ENCODE measurements at regions not wholly inside any gene's neighbourhood (a gene's known extent, or its start where the extent isn't known, plus 50 kb on each side); places are given as distances from the start of the nearest gene placed in this dataset.

DNA sequence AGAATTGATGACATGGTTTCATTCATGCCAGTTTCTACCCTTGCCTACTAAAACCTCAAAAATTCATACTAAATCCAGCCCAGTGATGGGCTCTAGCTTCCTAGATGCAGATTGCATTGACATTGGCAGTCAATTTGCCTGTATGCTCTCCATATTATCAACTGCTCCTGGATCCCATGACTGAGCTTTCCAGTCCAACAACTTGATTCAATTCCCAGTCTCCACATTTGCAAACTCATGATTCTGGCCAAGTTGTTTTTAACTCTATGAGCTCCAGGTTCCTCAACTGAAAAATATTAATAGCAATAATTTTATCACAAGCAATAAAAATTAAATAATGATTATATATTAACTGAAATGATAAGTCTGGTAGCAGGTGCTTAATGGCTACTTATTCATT is 51.0 kb upstream of the DSC1 start:
- Mint-ChIP-seq H3K4me3 (ENCODE audit: unreplicated experiment) (no peak overlapping the region), H3K27ac (ENCODE audit: unreplicated experiment) (no peak overlapping the region), H3K36me3 (ENCODE audit: low read depth) (peaks cover 8% of the 10 kb centered on the region), H3K9me3 (ENCODE audit: low read depth) (peaks cover 14% of the 10 kb centered on the region), H3K4me1 (ENCODE audit: low read depth) (peaks cover 16% of the 10 kb centered on the region), H3K27me3 (ENCODE audit: low read depth) (peaks cover 5% of the 10 kb centered on the region)
- TF ChIP-seq, protein P1, sequence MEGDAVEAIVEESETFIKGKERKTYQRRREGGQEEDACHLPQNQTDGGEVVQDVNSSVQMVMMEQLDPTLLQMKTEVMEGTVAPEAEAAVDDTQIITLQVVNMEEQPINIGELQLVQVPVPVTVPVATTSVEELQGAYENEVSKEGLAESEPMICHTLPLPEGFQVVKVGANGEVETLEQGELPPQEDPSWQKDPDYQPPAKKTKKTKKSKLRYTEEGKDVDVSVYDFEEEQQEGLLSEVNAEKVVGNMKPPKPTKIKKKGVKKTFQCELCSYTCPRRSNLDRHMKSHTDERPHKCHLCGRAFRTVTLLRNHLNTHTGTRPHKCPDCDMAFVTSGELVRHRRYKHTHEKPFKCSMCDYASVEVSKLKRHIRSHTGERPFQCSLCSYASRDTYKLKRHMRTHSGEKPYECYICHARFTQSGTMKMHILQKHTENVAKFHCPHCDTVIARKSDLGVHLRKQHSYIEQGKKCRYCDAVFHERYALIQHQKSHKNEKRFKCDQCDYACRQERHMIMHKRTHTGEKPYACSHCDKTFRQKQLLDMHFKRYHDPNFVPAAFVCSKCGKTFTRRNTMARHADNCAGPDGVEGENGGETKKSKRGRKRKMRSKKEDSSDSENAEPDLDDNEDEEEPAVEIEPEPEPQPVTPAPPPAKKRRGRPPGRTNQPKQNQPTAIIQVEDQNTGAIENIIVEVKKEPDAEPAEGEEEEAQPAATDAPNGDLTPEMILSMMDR (IDR thresholded peaks at IDR 0.05), result no peak
- DNase-seq (ENCODE audit: low spot score), result no peak

DNA sequence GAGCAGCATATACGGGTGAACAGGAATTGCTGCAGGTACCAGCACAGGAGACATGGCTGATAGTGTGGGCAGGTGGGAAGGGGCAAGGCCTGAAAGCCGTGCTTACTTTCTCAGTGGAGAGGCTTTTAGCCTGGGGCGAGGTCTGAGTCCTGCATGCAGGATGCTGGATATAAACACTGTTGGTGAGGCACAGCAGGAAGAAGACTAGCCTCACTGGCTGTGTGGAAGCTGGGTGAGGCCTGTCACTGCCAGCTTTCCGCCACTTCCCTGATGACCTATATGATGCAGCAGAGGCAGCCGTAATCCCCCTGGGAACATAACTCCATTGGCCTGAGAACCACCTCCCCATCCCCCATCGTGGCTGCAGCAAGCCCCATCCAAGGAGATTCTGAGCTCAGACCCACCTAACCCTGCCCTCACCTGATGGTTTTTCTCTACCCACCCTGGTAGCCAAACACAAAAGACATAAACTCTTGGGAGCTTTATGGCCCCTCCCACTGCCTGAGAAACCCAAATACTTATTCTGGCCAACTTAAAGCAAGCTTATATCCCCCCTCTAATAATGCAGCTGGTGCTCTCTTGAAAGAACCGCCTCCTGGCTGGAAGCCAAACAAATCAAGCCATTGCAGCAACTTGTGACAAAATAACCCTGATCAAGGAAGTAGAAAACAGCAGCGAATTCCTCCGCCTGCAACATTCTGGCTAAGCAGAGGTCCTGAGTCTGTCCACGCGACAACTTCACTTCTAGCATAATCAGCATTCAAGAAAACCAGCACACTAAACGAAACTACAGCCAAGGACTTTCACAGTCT is 54.6 kb upstream of the DSC1 start:
- H3K27ac Mint-ChIP-seq (ENCODE audit: unreplicated experiment), result no peak overlapping the region
- peaks cover 7% of the 10 kb centered on the region for H3K36me3 Mint-ChIP-seq (ENCODE audit: low read depth)
- peaks cover 18% of the 10 kb centered on the region for H3K4me1 Mint-ChIP-seq (ENCODE audit: low read depth)
- TF ChIP-seq, protein P1 (IDR thresholded peaks at IDR 0.05), result no peak
- H3K4me3 Mint-ChIP-seq (ENCODE audit: unreplicated experiment), result no peak overlapping the region
- no peak for DNase-seq (ENCODE audit: low spot score)
- H3K9me3 Mint-ChIP-seq (ENCODE audit: low read depth), result peaks cover 37% of the 10 kb centered on the region
- peaks cover 3% of the 10 kb centered on the region for H3K27me3 Mint-ChIP-seq (ENCODE audit: low read depth)

DNA sequence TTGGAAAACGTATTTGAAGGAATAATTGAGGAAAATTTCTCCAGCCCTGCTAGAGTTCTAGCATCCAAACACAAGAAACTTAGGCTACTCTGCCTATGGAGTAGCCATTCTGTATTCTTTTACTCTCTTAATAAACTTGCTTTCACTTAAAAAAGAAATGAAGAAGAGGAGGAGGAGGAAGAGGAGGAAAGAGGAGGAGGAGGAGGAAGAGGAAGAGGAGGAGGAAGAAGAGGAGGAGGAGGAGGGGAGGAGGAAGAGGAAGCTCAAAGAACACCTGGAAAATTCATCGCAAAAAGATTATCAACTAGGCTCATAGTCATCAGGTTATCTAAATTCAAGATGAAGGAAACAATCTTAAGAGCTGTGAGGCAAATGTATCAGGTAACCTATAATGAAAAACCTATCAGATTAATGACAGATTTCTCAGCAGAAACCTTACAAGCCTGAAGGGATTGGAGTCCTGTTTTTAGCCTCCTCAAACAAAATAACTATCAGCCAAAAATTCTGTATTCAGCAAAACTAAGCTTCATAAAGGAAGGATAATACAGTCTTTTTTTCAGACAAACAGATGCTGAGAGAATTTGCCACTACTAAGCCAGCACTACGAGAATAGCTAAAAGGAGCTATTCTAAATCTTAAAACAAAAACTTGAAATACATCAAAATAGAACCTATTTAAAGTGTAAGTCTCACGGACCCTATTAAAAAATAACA is 56.2 kb upstream of the DSC1 start:
- Mint-ChIP-seq H3K4me1 (ENCODE audit: low read depth) (peaks cover 13% of the 10 kb centered on the region), H3K9me3 (ENCODE audit: low read depth) (peaks cover 46% of the 10 kb centered on the region), H3K27me3 (ENCODE audit: low read depth) (no peaks in the 10 kb centered on the region), H3K27ac (ENCODE audit: unreplicated experiment) (no peak overlapping the region), H3K36me3 (ENCODE audit: low read depth) (peaks cover 9% of the 10 kb centered on the region), H3K4me3 (ENCODE audit: unreplicated experiment) (no peak overlapping the region)
- TF ChIP-seq, protein P1 (IDR thresholded peaks at IDR 0.05), result no peak
- no peak for DNase-seq (ENCODE audit: low spot score)

DNA sequence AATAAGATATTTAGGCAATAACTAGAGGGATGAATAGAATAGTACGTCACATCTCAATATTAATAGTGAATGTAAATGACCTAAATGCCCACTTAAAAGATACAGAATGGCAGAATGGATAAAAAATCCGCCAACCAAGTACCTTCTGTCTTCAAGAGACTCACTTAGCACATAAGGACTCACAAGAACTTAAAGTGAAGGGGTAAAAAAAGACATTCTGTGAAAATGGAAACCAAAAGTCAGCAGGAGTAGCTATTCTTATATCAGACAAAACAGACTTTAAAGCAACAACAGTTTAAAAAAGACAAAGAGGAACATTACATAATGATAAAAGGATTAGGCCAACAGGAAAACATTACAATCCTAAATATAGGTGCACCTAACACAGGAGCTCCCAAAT is 56.7 kb upstream of the DSC1 start:
- H3K9me3 Mint-ChIP-seq (ENCODE audit: low read depth), result peaks cover 46% of the 10 kb centered on the region
- peaks cover 9% of the 10 kb centered on the region for H3K36me3 Mint-ChIP-seq (ENCODE audit: low read depth)
- H3K27ac Mint-ChIP-seq (ENCODE audit: unreplicated experiment), result no peak overlapping the region
- no peaks in the 10 kb centered on the region for H3K27me3 Mint-ChIP-seq (ENCODE audit: low read depth)
- DNase-seq (ENCODE audit: low spot score), result no peak
- H3K4me3 Mint-ChIP-seq (ENCODE audit: unreplicated experiment), result no peak overlapping the region
- peaks cover 13% of the 10 kb centered on the region for H3K4me1 Mint-ChIP-seq (ENCODE audit: low read depth)
- TF ChIP-seq, protein P1 (IDR thresholded peaks at IDR 0.05), result no peak

DNA sequence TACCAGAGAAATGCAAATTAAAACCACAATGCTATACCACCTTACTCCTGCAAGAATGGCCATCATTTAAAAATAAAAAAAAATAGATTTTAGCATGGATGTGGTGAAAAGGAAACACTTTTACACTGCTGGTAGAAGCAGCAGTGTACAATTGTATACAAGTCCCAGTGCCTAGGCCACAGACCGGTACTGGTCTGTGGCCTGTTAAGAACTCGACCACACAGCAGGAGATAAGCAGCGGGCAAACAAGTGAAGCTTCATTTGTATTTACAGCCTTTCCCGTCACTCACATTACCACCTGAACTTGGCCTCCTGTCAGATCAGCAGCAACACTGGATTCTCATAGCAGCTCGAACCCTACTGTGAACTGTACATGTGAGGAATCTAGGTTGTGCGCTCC is 60.7 kb upstream of the DSC1 start:
- DNase-seq (ENCODE audit: low spot score), result no peak
- Mint-ChIP-seq H3K4me3 (ENCODE audit: unreplicated experiment) (no peak overlapping the region), H3K27ac (ENCODE audit: unreplicated experiment) (no peak overlapping the region), H3K36me3 (ENCODE audit: low read depth) (peaks cover 5% of the 10 kb centered on the region), H3K4me1 (ENCODE audit: low read depth) (peaks cover 28% of the 10 kb centered on the region), H3K9me3 (ENCODE audit: low read depth) (peaks cover 34% of the 10 kb centered on the region), H3K27me3 (ENCODE audit: low read depth) (no peaks in the 10 kb centered on the region)
- TF ChIP-seq, protein P1 (IDR thresholded peaks at IDR 0.05), result no peak

Data from chondrocyte (in vitro differentiated cells).